ENCODE measurements at regions not wholly inside any gene's neighbourhood (a gene's known extent, or its start where the extent isn't known, plus 50 kb on each side); places are given as distances from the start of the nearest gene placed in this dataset.
"Not testable (repeated sequence)": the region's sequence is repeated elsewhere in the genome, so short reads cannot be mapped to it uniquely, and the experiment has no call there.

DNA sequence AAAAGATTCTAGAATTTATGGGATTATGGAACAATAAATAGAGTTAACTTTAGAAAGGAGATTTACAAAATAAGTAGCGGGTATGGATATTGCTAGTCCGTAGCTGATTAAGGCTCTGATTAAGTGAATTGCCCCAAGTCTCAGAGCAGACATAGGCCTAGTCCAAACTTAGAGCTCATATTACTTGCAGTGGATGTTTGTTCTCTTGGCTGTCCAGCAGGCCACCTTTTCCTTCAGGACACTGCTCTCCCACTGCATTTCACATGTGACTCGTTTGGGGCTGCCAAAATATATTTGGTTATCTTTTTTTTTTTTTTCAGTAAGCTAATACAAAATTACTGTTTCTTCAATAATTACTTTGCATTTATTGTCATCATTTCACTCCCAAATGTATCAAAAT, 76.6 kb downstream of the ARRDC3 start:
- Histone ChIP-seq H3K79me2 (ENCODE audit: insufficient read depth, low read length) (no peaks in the 10 kb centered on the region), H3K27ac (ENCODE audit: low read depth, low read length) (peak overlapping the region; percentile 84), H3K9me3 (ENCODE audit: low read depth, low read length) (no peaks in the 10 kb centered on the region), H2AFZ (ENCODE audit: low read length) (no peak overlapping the region), H3K4me2 (ENCODE audit: insufficient read depth, low read length) (no peak overlapping the region), H4K20me1 (ENCODE audit: insufficient read depth, low read length) (no peaks in the 10 kb centered on the region), H3K36me3 (ENCODE audit: insufficient read depth, low read length) (no peaks in the 10 kb centered on the region), H3K27me3 (ENCODE audit: insufficient read depth, low read length) (no peaks in the 10 kb centered on the region), H3K4me1 (ENCODE audit: insufficient read depth, low read length) (peaks cover 29% of the 10 kb centered on the region), H3K4me3 (ENCODE audit: insufficient read depth, low read length) (no peak overlapping the region)
- TF ChIP-seq, protein P1, sequence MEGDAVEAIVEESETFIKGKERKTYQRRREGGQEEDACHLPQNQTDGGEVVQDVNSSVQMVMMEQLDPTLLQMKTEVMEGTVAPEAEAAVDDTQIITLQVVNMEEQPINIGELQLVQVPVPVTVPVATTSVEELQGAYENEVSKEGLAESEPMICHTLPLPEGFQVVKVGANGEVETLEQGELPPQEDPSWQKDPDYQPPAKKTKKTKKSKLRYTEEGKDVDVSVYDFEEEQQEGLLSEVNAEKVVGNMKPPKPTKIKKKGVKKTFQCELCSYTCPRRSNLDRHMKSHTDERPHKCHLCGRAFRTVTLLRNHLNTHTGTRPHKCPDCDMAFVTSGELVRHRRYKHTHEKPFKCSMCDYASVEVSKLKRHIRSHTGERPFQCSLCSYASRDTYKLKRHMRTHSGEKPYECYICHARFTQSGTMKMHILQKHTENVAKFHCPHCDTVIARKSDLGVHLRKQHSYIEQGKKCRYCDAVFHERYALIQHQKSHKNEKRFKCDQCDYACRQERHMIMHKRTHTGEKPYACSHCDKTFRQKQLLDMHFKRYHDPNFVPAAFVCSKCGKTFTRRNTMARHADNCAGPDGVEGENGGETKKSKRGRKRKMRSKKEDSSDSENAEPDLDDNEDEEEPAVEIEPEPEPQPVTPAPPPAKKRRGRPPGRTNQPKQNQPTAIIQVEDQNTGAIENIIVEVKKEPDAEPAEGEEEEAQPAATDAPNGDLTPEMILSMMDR (IDR thresholded peaks at IDR 0.05; ENCODE audit: extremely low read depth, low read depth, low read length), result no peak
- DNase-seq (ENCODE audit: insufficient read length, low spot score, missing footprints), result no peak

DNA sequence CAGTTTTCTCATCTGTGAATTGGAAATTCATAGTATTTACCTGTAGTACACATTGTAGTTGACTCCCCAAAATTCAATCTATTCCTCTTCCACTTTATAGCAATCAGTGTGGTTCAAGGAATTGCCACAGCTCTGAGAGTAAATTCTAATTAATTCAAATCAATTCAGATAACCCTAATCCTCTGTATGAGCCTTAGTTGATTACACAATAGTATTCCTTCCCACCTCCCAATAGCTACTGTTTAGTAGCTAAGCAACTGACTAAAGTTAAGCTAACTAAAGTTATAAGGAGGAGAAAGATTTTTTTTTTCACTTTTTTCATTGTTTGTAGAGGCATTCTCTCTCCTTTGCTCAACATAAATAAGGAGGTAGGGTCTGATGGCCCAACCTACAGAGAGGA, 77.5 kb downstream of the ARRDC3 start:
- H3K4me1 ChIP-seq (ENCODE audit: insufficient read depth, low read length), result peaks cover 20% of the 10 kb centered on the region
- H3K4me3 ChIP-seq (ENCODE audit: insufficient read depth, low read length), result no peak overlapping the region
- H3K79me2 ChIP-seq (ENCODE audit: insufficient read depth, low read length), result no peaks in the 10 kb centered on the region
- H3K27me3 ChIP-seq (ENCODE audit: insufficient read depth, low read length), result no peaks in the 10 kb centered on the region
- no peak for DNase-seq (ENCODE audit: insufficient read length, low spot score, missing footprints)
- no peaks in the 10 kb centered on the region for H3K9me3 ChIP-seq (ENCODE audit: low read depth, low read length)
- H3K27ac ChIP-seq (ENCODE audit: low read depth, low read length), result peak overlapping the region; percentile 84
- no peaks in the 10 kb centered on the region for H4K20me1 ChIP-seq (ENCODE audit: insufficient read depth, low read length)
- H3K4me2 ChIP-seq (ENCODE audit: insufficient read depth, low read length), result no peak overlapping the region
- TF ChIP-seq, protein P1 (IDR thresholded peaks at IDR 0.05; ENCODE audit: extremely low read depth, low read depth, low read length), result no peak
- H2AFZ ChIP-seq (ENCODE audit: low read length), result no peak overlapping the region
- H3K36me3 ChIP-seq (ENCODE audit: insufficient read depth, low read length), result no peaks in the 10 kb centered on the region

DNA sequence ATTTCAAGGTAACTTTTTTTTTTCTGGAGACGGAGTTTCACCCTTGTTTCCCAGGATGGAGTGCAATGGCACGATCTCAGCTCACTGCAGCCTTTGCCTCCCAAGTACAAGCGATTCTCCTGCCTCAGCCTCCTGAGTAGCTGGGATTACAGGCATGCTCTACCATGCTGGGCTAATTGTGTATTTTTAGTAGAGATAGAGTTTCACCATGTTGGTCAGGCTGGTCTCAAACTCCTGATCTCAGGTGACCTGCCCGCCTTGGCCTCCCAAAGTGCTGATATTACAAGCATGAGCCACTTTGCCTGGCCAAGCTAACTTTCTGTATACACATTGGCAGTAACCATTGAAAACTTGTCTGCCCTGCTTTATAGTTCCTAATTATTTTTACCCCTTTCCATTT, 79.1 kb downstream of the ARRDC3 start:
- not testable (repeated sequence) for H2AFZ ChIP-seq (ENCODE audit: low read length); H4K20me1 ChIP-seq (ENCODE audit: insufficient read depth, low read length); H3K4me3 ChIP-seq (ENCODE audit: insufficient read depth, low read length); H3K79me2 ChIP-seq (ENCODE audit: insufficient read depth, low read length); H3K4me2 ChIP-seq (ENCODE audit: insufficient read depth, low read length); H3K27me3 ChIP-seq (ENCODE audit: insufficient read depth, low read length); H3K36me3 ChIP-seq (ENCODE audit: insufficient read depth, low read length); H3K9me3 ChIP-seq (ENCODE audit: low read depth, low read length); H3K27ac ChIP-seq (ENCODE audit: low read depth, low read length); DNase-seq (ENCODE audit: insufficient read length, low spot score, missing footprints)
- peaks cover 19% of the 10 kb centered on the region for H3K4me1 ChIP-seq (ENCODE audit: insufficient read depth, low read length)

DNA sequence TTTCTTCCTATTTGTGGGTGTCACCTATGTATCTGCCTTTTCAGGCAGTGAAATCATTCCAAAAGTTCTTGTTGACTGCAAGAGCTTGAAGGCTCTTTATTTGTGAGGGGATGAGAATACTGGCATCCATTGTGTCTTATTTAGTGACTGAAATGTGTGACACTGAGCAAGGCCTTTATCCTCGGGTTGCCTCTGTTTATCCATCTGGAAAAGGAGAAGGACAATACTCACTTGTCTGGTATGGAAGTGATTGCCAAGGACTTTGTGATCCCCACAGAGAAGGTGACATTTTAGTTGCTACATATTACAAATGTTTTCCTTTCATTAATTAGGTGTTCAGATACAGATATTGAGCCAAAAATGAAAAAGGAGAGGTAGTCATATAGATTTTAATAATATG, 80.2 kb downstream of the ARRDC3 start:
- no peak for DNase-seq (ENCODE audit: insufficient read length, low spot score, missing footprints)
- Histone ChIP-seq H3K27me3 (ENCODE audit: insufficient read depth, low read length) (no peaks in the 10 kb centered on the region), H3K79me2 (ENCODE audit: insufficient read depth, low read length) (no peaks in the 10 kb centered on the region), H3K4me3 (ENCODE audit: insufficient read depth, low read length) (no peak overlapping the region), H3K9me3 (ENCODE audit: low read depth, low read length) (no peaks in the 10 kb centered on the region), H3K4me1 (ENCODE audit: insufficient read depth, low read length) (peaks cover 19% of the 10 kb centered on the region), H3K4me2 (ENCODE audit: insufficient read depth, low read length) (no peak overlapping the region), H2AFZ (ENCODE audit: low read length) (no peak overlapping the region), H4K20me1 (ENCODE audit: insufficient read depth, low read length) (no peaks in the 10 kb centered on the region), H3K27ac (ENCODE audit: low read depth, low read length) (no peak overlapping the region), H3K36me3 (ENCODE audit: insufficient read depth, low read length) (no peaks in the 10 kb centered on the region)
- TF ChIP-seq, protein P1 (IDR thresholded peaks at IDR 0.05; ENCODE audit: extremely low read depth, low read depth, low read length), result no peak
